ENCODE measurements at regions not wholly inside any gene's neighbourhood (a gene's known extent, or its start where the extent isn't known, plus 50 kb on each side); places are given as distances from the start of the nearest gene placed in this dataset.

GRCh38 chr3:34075975-34076374, 277.5 kb downstream of the PDCD6IP start:
- TF ChIP-seq CTCF (conservative IDR thresholded peaks at IDR 0.05) (no peak), EZH2 (IDR thresholded peaks at IDR 0.05; ENCODE audit: low read depth) (no peak)
